ENCODE measurements at regions not wholly inside any gene's neighbourhood (a gene's known extent, or its start where the extent isn't known, plus 50 kb on each side); places are given as distances from the start of the nearest gene placed in this dataset.

GRCh38 chr5:68709239-68709638, 384.6 kb upstream of the SLC30A5 start:
- Histone ChIP-seq H3K79me2 (ENCODE audit: insufficient read depth, low read depth, low read length) (no peaks in the 10 kb centered on the region), H3K9me3 (ENCODE audit: low read length) (peaks cover 8% of the 10 kb centered on the region; the same call in 1 of the 2 replicates), H3K36me3 (ENCODE audit: insufficient read depth, low read length) (no peaks in the 10 kb centered on the region), H4K20me1 (ENCODE audit: insufficient read depth, low read length) (no peaks in the 10 kb centered on the region), H2AFZ (ENCODE audit: low read length) (peak overlapping the region; percentile 70), H3K4me2 (ENCODE audit: low read length) (peak overlapping the region; percentile 57; the same call in 1 of the 2 replicates), H3K4me1 (ENCODE audit: insufficient read depth, low read length, poor library complexity, severe bottlenecking) (peaks cover 46% of the 10 kb centered on the region), H3K9me2 (ENCODE audit: insufficient read depth, low read length) (no peaks in the 10 kb centered on the region), H3K27ac (ENCODE audit: low read depth, low read length, poor library complexity, severe bottlenecking) (no peak overlapping the region), H3K4me3 (ENCODE audit: low read depth, low read length, poor library complexity, severe bottlenecking) (no peak overlapping the region)
- DNase-seq (ENCODE audit: low spot score): no peak
- BruUV-seq (replicated peaks): no TSS peak
- TF ChIP-seq, protein P1, sequence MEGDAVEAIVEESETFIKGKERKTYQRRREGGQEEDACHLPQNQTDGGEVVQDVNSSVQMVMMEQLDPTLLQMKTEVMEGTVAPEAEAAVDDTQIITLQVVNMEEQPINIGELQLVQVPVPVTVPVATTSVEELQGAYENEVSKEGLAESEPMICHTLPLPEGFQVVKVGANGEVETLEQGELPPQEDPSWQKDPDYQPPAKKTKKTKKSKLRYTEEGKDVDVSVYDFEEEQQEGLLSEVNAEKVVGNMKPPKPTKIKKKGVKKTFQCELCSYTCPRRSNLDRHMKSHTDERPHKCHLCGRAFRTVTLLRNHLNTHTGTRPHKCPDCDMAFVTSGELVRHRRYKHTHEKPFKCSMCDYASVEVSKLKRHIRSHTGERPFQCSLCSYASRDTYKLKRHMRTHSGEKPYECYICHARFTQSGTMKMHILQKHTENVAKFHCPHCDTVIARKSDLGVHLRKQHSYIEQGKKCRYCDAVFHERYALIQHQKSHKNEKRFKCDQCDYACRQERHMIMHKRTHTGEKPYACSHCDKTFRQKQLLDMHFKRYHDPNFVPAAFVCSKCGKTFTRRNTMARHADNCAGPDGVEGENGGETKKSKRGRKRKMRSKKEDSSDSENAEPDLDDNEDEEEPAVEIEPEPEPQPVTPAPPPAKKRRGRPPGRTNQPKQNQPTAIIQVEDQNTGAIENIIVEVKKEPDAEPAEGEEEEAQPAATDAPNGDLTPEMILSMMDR (conservative IDR thresholded peaks at IDR 0.05; ENCODE audit: low read length): no peak
- TF ChIP-seq EZH2phosphoT487 (IDR thresholded peaks at IDR 0.05; ENCODE audit: borderline replicate concordance, low read depth, low read length): no peak
- ChIA-PET POLR2A (interaction anchor here (0.7 kb wide), 1 partner anchor 93 kb away, joined by 3 read pairs; no protein-coding TSS in a partner anchor), CTCF (ENCODE audit: unreplicated experiment) (no interaction called here)
- intact Hi-C loops (cut with micrococcal nuclease; ENCODE audit: unreplicated experiment): no loop called here

DNA sequence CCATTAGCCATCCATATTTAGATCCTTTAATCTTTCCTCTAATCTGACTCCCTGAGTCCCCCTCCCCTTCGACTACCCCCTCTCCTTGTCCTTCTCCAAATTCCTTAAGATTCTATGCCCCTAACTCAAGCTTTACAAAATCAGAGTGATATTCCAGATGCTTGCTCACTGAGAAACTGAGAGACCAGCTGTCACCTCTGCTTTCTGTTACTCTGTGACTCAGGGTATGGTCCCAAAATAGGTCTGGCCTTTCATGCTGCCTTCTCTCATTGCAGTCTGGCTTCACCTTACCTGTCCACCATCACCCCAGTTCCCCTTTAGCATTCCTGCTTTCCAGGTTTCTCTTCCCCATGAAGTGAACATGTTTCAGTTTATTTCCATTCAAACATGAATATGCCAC, 383.3 kb upstream of the SLC30A5 start:
- Histone ChIP-seq H3K4me3 (ENCODE audit: low read depth, low read length, poor library complexity, severe bottlenecking) (no peak overlapping the region), H3K79me2 (ENCODE audit: insufficient read depth, low read depth, low read length) (no peaks in the 10 kb centered on the region), H3K27ac (ENCODE audit: low read depth, low read length, poor library complexity, severe bottlenecking) (peak overlapping the region; percentile 66), H3K36me3 (ENCODE audit: insufficient read depth, low read length) (no peaks in the 10 kb centered on the region), H3K4me2 (ENCODE audit: low read length) (peak overlapping the region; percentile 57), H3K4me1 (ENCODE audit: insufficient read depth, low read length, poor library complexity, severe bottlenecking) (peaks cover 46% of the 10 kb centered on the region), H3K9me2 (ENCODE audit: insufficient read depth, low read length) (no peaks in the 10 kb centered on the region), H3K9me3 (ENCODE audit: low read length) (peaks cover 8% of the 10 kb centered on the region; the same call in 1 of the 2 replicates), H2AFZ (ENCODE audit: low read length) (peak overlapping the region; percentile 88; the same call in 1 of the 2 replicates), H4K20me1 (ENCODE audit: insufficient read depth, low read length) (no peaks in the 10 kb centered on the region)
- TF ChIP-seq, protein P1 (conservative IDR thresholded peaks at IDR 0.05; ENCODE audit: low read length): no peak
- TF ChIP-seq EZH2phosphoT487 (IDR thresholded peaks at IDR 0.05; ENCODE audit: borderline replicate concordance, low read depth, low read length): no peak
- CTCF ChIA-PET (ENCODE audit: unreplicated experiment): no interaction called here
- intact Hi-C loops (cut with micrococcal nuclease; ENCODE audit: unreplicated experiment): no loop called here
- POLR2A ChIA-PET: no interaction called here
- peak; percentile 29 for DNase-seq (ENCODE audit: low spot score)
- no TSS peak for BruUV-seq (replicated peaks)

GRCh38 chr5:68711293-68712200, 382.3 kb upstream of the SLC30A5 start:
- intact Hi-C loops (cut with micrococcal nuclease; ENCODE audit: unreplicated experiment): no loop called here
- Histone ChIP-seq H3K36me3 (ENCODE audit: insufficient read depth, low read length) (no peaks in the 10 kb centered on the region), H4K20me1 (ENCODE audit: insufficient read depth, low read length) (no peaks in the 10 kb centered on the region), H3K79me2 (ENCODE audit: insufficient read depth, low read depth, low read length) (no peaks in the 10 kb centered on the region), H3K9me2 (ENCODE audit: insufficient read depth, low read length) (no peaks in the 10 kb centered on the region), H3K4me3 (ENCODE audit: low read depth, low read length, poor library complexity, severe bottlenecking) (peak overlapping the region; percentile 45), H2AFZ (ENCODE audit: low read length) (peak overlapping the region; percentile 88), H3K4me1 (ENCODE audit: insufficient read depth, low read length, poor library complexity, severe bottlenecking) (peaks cover 46% of the 10 kb centered on the region), H3K4me2 (ENCODE audit: low read length) (peak overlapping the region; percentile 57), H3K9me3 (ENCODE audit: low read length) (peaks cover under 1% of the 10 kb centered on the region; the same call in 1 of the 2 replicates), H3K27ac (ENCODE audit: low read depth, low read length, poor library complexity, severe bottlenecking) (peak overlapping the region; percentile 66)
- DNase-seq (ENCODE audit: low spot score): peak; percentile 51
- ChIA-PET CTCF (ENCODE audit: unreplicated experiment) (no interaction called here), POLR2A (interaction anchor here (0.6 to 1.2 kb wide), 4 partner anchors 26 to 1664 kb away, joined by 3 to 5 read pairs (median 3); no protein-coding TSS in a partner anchor)
- no TSS peak for BruUV-seq (replicated peaks)
- no peak for TF ChIP-seq EZH2phosphoT487 (IDR thresholded peaks at IDR 0.05; ENCODE audit: borderline replicate concordance, low read depth, low read length)
- TF ChIP-seq, protein P1 (conservative IDR thresholded peaks at IDR 0.05; ENCODE audit: low read length): no peak
